Breast epithelium (tissue), 3 donors: ENCODE measurements at regions not wholly inside any gene's neighbourhood (a gene's known extent, or its start where the extent isn't known, plus 50 kb on each side); places are given as distances from the start of the nearest gene placed in this dataset.

Experiments
- POLR2AphosphoS5 ChIP-seq, 3 donors: sonication (generic); formaldehyde crosslinking; IDR thresholded peaks; one replicate each; pipeline ENCODE4 v1.6.1; 2017; ENCODE audit warnings: antibody characterized with exemption in 3 of 3
- TF ChIP-seq, protein P1 (sequence below), 3 donors: fragments of 450-650 bp; IDR thresholded peaks; one replicate each; pipeline ENCODE4 v1.5.1; 2016 to 2017; ENCODE audit warnings: antibody characterized with exemption in 3 of 3, mild to moderate bottlenecking in 3 of 3, moderate library complexity in 3 of 3

DNA sequence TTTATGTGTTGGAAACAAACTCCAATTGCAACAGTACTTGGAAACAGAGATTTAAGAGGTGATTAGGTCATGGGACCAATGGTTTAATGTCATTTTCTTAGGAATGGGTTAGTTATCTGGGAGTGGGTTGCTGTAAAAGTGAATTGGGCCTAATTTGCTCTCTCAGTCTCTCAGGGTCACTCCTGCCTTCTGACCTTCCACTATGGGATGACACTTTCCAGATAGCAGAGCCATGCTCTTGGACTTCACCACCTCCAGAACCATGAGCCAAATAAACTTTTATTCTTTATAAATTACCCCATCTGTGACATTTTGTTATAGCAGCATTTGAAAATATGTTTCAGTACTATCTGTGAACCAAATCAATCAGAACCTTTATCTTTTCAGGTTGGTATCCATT, 1509.1 kb downstream of the REEP3 start:
- no peak for TF ChIP-seq POLR2AphosphoS5 (IDR thresholded peaks at IDR 0.05)
- TF ChIP-seq, protein P1, sequence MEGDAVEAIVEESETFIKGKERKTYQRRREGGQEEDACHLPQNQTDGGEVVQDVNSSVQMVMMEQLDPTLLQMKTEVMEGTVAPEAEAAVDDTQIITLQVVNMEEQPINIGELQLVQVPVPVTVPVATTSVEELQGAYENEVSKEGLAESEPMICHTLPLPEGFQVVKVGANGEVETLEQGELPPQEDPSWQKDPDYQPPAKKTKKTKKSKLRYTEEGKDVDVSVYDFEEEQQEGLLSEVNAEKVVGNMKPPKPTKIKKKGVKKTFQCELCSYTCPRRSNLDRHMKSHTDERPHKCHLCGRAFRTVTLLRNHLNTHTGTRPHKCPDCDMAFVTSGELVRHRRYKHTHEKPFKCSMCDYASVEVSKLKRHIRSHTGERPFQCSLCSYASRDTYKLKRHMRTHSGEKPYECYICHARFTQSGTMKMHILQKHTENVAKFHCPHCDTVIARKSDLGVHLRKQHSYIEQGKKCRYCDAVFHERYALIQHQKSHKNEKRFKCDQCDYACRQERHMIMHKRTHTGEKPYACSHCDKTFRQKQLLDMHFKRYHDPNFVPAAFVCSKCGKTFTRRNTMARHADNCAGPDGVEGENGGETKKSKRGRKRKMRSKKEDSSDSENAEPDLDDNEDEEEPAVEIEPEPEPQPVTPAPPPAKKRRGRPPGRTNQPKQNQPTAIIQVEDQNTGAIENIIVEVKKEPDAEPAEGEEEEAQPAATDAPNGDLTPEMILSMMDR (IDR thresholded peaks at IDR 0.05): no peak
